Endothelial cell of umbilical vein (primary cell): ENCODE measurements at regions not wholly inside any gene's neighbourhood (a gene's known extent, or its start where the extent isn't known, plus 50 kb on each side); places are given as distances from the start of the nearest gene placed in this dataset.

Experiments
- BruUV-seq: library from RNA; stranded (reverse); fragments of 400-500 nt; replicated peaks from 2 replicates; lab custom pipeline; 2021; lab: Mats Ljungman, UMichigan
- CTCF ChIA-PET: fragments of 300-600, 350-600 bp; sonication (Branson Sonifier 250); formaldehyde crosslinking; loops from one replicate; lab custom pipeline; 2021; ENCODE audit warnings: antibody characterized with exemption, inconsistent platforms; lab: Charles Lee
- POLR2A ChIA-PET: fragments of 300-600, 350-600 bp; sonication (Branson Sonifier 250); formaldehyde crosslinking; loops from one replicate; lab custom pipeline; 2021; ENCODE audit warnings: antibody characterized with exemption, inconsistent platforms; lab: Charles Lee
- DNase-seq: peaks from one replicate; pipeline ENCODE4 v3.0.0-alpha.2; 2011; ENCODE audit warnings: low read depth, low spot score
- FAIRE-seq: peaks from 2 replicates; lab custom pipeline; 2011; peaks lifted over from hg19 to GRCh38; lab: Jason Lieb, UNC
- H2AFZ ChIP-seq: 2 replicates; pipeline ENCODE4 v1.6.0; 2012; ENCODE audit warnings: low read depth, low read length, control low read depth, inconsistent platforms
- H3K27ac ChIP-seq: 2 replicates; pipeline ENCODE4 v1.5.1; 2011; ENCODE audit warnings: low read depth, mild to moderate bottlenecking, control low read depth, low read length, moderate library complexity; ENCODE audit not compliant: insufficient read depth
- H3K27me3 ChIP-seq, 2 experiments: 2 replicates each; pipeline versions ENCODE4 v1.6.0 to v1.6.1; 2011; ENCODE audit warnings: low read length in 2 of 2, mixed read lengths in 1 of 2; ENCODE audit not compliant: control insufficient read depth in 2 of 2, insufficient read depth in 2 of 2
- H3K36me3 ChIP-seq, 2 experiments: 2 replicates in 1 of 2; 3 replicates in 1 of 2; pipeline ENCODE4 v1.5.1; 2011; ENCODE audit warnings: low read length in 2 of 2, mild to moderate bottlenecking in 1 of 2, moderate library complexity in 1 of 2; ENCODE audit not compliant: control insufficient read depth in 2 of 2, insufficient read depth in 2 of 2; ENCODE audit errors: extremely low read depth in 1 of 2
- H3K4me1 ChIP-seq: 3 replicates; pipeline ENCODE4 v1.5.1; 2011; ENCODE audit warnings: mild to moderate bottlenecking, low read length; ENCODE audit not compliant: control insufficient read depth, insufficient read depth; ENCODE audit errors: extremely low read depth
- H3K4me2 ChIP-seq: 2 replicates; pipeline ENCODE4 v1.6.1; 2011; ENCODE audit warnings: low read length, control low read depth, mixed read lengths; ENCODE audit not compliant: insufficient read depth
- H3K4me3 ChIP-seq, 3 experiments: fragments of 200-600 bp in 1 of 3; sonication (generic), shearing (Covaris generic) in 1 of 3; replicated peaks in 1 of 3; 2 replicates each; pipeline ENCODE4 v1.5.1; 2011 to 2016; ENCODE audit warnings: control low read depth in 3 of 3, low read length in 3 of 3, mild to moderate bottlenecking in 2 of 3, inconsistent platforms in 1 of 3, low read depth in 1 of 3, moderate library complexity in 1 of 3; ENCODE audit not compliant: insufficient read depth in 1 of 3
- H3K79me2 ChIP-seq: 2 replicates; pipeline ENCODE4 v1.6.0; 2012; ENCODE audit warnings: low read length, inconsistent platforms; ENCODE audit not compliant: control insufficient read depth, insufficient read depth
- H3K9ac ChIP-seq: replicated peaks from 2 replicates; pipeline ENCODE3; 2011; ENCODE audit warnings: low read length, control low read depth; ENCODE audit not compliant: insufficient read depth; ENCODE audit errors: extremely low read depth
- H3K9me1 ChIP-seq: replicated peaks from 3 replicates; pipeline ENCODE4 v1.6.0; 2011; ENCODE audit warnings: mild to moderate bottlenecking, low read length; ENCODE audit not compliant: control insufficient read depth, insufficient read depth; ENCODE audit errors: extremely low read depth
- H3K9me3 ChIP-seq: replicated peaks from 2 replicates; pipeline ENCODE4 v1.5.1; 2012; ENCODE audit warnings: low read length, inconsistent platforms; ENCODE audit not compliant: control insufficient read depth, insufficient read depth
- H4K20me1 ChIP-seq: replicated peaks from 2 replicates; pipeline ENCODE3; 2011; ENCODE audit warnings: mild to moderate bottlenecking, low read length; ENCODE audit not compliant: control insufficient read depth, insufficient read depth; ENCODE audit errors: extremely low read depth
- EZH2 ChIP-seq: IDR thresholded peaks from 2 replicates; pipeline ENCODE4 v1.6.1; 2012; ENCODE audit warnings: borderline replicate concordance, low read depth, mild to moderate bottlenecking, moderate library complexity, low read length, inconsistent platforms; ENCODE audit not compliant: severe bottlenecking
- FOS ChIP-seq: IDR thresholded peaks from 2 replicates; pipeline ENCODE4 v1.6.1; 2011; ENCODE audit warnings: mild to moderate bottlenecking, low read length, moderate library complexity, borderline replicate concordance; ENCODE audit not compliant: insufficient read depth
- GATA2 ChIP-seq: IDR thresholded peaks from 2 replicates; pipeline ENCODE4 v1.7.0; 2011; ENCODE audit warnings: low read depth, mild to moderate bottlenecking, moderate library complexity, mixed read lengths, low read length; ENCODE audit not compliant: insufficient read length, insufficient read depth
- JUN ChIP-seq: IDR thresholded peaks from 2 replicates; pipeline ENCODE4 v1.6.1; 2011; ENCODE audit warnings: borderline replicate concordance, low read depth; ENCODE audit not compliant: insufficient read length, insufficient read depth
- MYC ChIP-seq: IDR thresholded peaks from one replicate; pipeline ENCODE4 v1.6.1; 2011; ENCODE audit warnings: mild to moderate bottlenecking, low read depth, low read length
- POLR2A ChIP-seq: IDR thresholded peaks from 2 replicates; pipeline ENCODE4 v1.6.1; 2012; ENCODE audit warnings: low read depth, mild to moderate bottlenecking, control low read depth, low read length
- POLR2AphosphoS5 ChIP-seq: IDR thresholded peaks from 2 replicates; pipeline ENCODE4 v1.6.1; 2012; ENCODE audit warnings: low read depth, mild to moderate bottlenecking, control low read depth, low read length, moderate library complexity; ENCODE audit not compliant: insufficient read depth
- dilution Hi-C: fragments of 300-500 bp; cut with MboI; formaldehyde crosslinking; loops from one replicate; pipeline ENCODE4 v1.15.0; 2019; ENCODE audit warnings: low sequenced_read_pairs; ENCODE audit not compliant: extremely low pct_ligation_motif_present
- intact Hi-C: fragments of 100-400 bp; cut with micrococcal nuclease; formaldehyde crosslinking; loops from one replicate; pipeline ENCODE4 v1.10.0; 2022
- TF ChIP-seq, protein P1 (sequence below): IDR thresholded peaks from 2 replicates; pipeline ENCODE4 v1.6.1; 2011; ENCODE audit not compliant: insufficient read depth, insufficient read length
- TF ChIP-seq, protein P2 (sequence below), 2 donors: IDR thresholded peaks; 1 replicate in 1 of 2; 2 replicates in 1 of 2; pipeline ENCODE4 v1.5.1; 2011; ENCODE audit warnings: low read length in 2 of 2, mild to moderate bottlenecking in 2 of 2, moderate library complexity in 2 of 2, control low read depth in 1 of 2, inconsistent platforms in 1 of 2, low read depth in 1 of 2; ENCODE audit not compliant: insufficient read depth in 1 of 2; ENCODE audit errors: extremely low read depth in 1 of 2

GRCh38 chr18:7169601-7170000, 52.0 kb upstream of the LAMA1 start:
- no peak overlapping the region for H3K27ac ChIP-seq
- no peaks in the 10 kb centered on the region for H3K9me1 ChIP-seq
- no peak overlapping the region for H3K9ac ChIP-seq
- FAIRE-seq (no peak), DNase-seq (no peak)
- H2AFZ ChIP-seq: no peak overlapping the region
- BruUV-seq: no TSS peak
- H3K4me3 ChIP-seq: no peak overlapping the region
- ChIA-PET CTCF (no interaction called here), POLR2A (no interaction called here)
- intact Hi-C loops: no loop called here
- TF ChIP-seq, protein P1, sequence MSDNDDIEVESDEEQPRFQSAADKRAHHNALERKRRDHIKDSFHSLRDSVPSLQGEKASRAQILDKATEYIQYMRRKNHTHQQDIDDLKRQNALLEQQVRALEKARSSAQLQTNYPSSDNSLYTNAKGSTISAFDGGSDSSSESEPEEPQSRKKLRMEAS: no peak
- TF ChIP-seq MYC (no peak), EZH2 (no peak), JUN (no peak), POLR2A (no peak), GATA2 (no peak), FOS (no peak), POLR2AphosphoS5 (no peak)
- TF ChIP-seq, protein P2, sequence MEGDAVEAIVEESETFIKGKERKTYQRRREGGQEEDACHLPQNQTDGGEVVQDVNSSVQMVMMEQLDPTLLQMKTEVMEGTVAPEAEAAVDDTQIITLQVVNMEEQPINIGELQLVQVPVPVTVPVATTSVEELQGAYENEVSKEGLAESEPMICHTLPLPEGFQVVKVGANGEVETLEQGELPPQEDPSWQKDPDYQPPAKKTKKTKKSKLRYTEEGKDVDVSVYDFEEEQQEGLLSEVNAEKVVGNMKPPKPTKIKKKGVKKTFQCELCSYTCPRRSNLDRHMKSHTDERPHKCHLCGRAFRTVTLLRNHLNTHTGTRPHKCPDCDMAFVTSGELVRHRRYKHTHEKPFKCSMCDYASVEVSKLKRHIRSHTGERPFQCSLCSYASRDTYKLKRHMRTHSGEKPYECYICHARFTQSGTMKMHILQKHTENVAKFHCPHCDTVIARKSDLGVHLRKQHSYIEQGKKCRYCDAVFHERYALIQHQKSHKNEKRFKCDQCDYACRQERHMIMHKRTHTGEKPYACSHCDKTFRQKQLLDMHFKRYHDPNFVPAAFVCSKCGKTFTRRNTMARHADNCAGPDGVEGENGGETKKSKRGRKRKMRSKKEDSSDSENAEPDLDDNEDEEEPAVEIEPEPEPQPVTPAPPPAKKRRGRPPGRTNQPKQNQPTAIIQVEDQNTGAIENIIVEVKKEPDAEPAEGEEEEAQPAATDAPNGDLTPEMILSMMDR (IDR thresholded peaks at IDR 0.05; ENCODE audit: extremely low read depth in 1 of 2, insufficient read depth in 1 of 2, low read depth in 1 of 2, low read length in 2 of 2): no peak
- H3K36me3 ChIP-seq: no peaks in the 10 kb centered on the region
- no peaks in the 10 kb centered on the region for H4K20me1 ChIP-seq
- H3K9me3 ChIP-seq: no peaks in the 10 kb centered on the region
- dilution Hi-C loops: no loop called here
- no peaks in the 10 kb centered on the region for H3K79me2 ChIP-seq
- H3K4me2 ChIP-seq: no peak overlapping the region
- H3K27me3 ChIP-seq: no peaks in the 10 kb centered on the region
- H3K4me1 ChIP-seq: no peaks in the 10 kb centered on the region
